Adrenal gland (tissue), 9 donors: ENCODE measurements at regions not wholly inside any gene's neighbourhood (a gene's known extent, or its start where the extent isn't known, plus 50 kb on each side); places are given as distances from the start of the nearest gene placed in this dataset.
"Not testable (repeated sequence)": the region's sequence is repeated elsewhere in the genome, so short reads cannot be mapped to it uniquely, and the experiment has no call there.

Experiments
- DNase-seq, 7 donors: peaks; one replicate each; pipeline ENCODE4 v3.0.0-alpha.2; 2019 to 2020
- H3K27ac ChIP-seq, 5 donors: fragments of 200-600 bp; sonication (generic) in 4 of 5; 1 replicate in 3 of 5; 2 replicates in 2 of 5; pipeline versions ENCODE4 v1.5.1 to v1.8.0; 2016 to 2020; ENCODE audit warnings: mild to moderate bottlenecking in 1 of 5
- H3K27me3 ChIP-seq: fragments of 200-600 bp; 2 replicates; pipeline ENCODE4 v1.8.0; 2021
- H3K36me3 ChIP-seq, 2 donors: fragments of 200-600 bp; replicated peaks in 1 of 2; 1 replicate in 1 of 2; 2 replicates in 1 of 2; pipeline versions ENCODE4 v1.5.1 to v1.8.0; 2018 to 2022
- H3K4me1 ChIP-seq, 2 donors: fragments of 200-600 bp; replicated peaks in 1 of 2; 1 replicate in 1 of 2; 2 replicates in 1 of 2; pipeline versions ENCODE4 v1.5.1 to v1.8.0; 2018 to 2021
- H3K4me3 ChIP-seq, 4 donors: fragments of 200-600 bp; sonication (generic) in 3 of 4; one replicate each; pipeline ENCODE4 v1.5.1; 2016 to 2018
- H3K9me3 ChIP-seq, 3 donors: fragments of 200-600 bp; sonication (generic) in 1 of 3; replicated peaks in 1 of 3; 1 replicate in 2 of 3; 2 replicates in 1 of 3; pipeline versions ENCODE4 v1.5.1 to v1.8.0; 2016 to 2021
- POLR2A ChIP-seq, 2 donors: fragments of 450-650 bp; IDR thresholded peaks; one replicate each; pipeline ENCODE4 v1.6.1; 2017; ENCODE audit warnings: antibody characterized with exemption in 2 of 2, mild to moderate bottlenecking in 2 of 2, moderate library complexity in 1 of 2
- WGBS, 4 donors: extraction: QIAGEN DNeasy Blood & Tissue Kit in 2 of 4; methylation state at CpG; one replicate each; pipeline versions ENCODE4 v1.1.5 to v1.1.7; 2013 to 2017; 5-methylcytosine and 5-hydroxymethylcytosine counted together
- intact Hi-C, 2 donors: fragments of 100-400 bp; cut with DNase I; formaldehyde crosslinking; loops; one replicate each; pipeline versions ENCODE4 v1.14.1 to v1.15.0; 2022 to 2023
- TF ChIP-seq, protein P1 (sequence below), 6 experiments: fragments of 450-650 bp in 4 of 6; fragments of 200-600 bp in 2 of 6; sonication (generic) in 1 of 6; IDR thresholded peaks; 1 replicate in 5 of 6; 2 replicates in 1 of 6; pipeline versions ENCODE4 v1.5.1 to v1.8.0; 2016 to 2021; ENCODE audit warnings: antibody characterized with exemption in 6 of 6, mild to moderate bottlenecking in 2 of 6, moderate library complexity in 1 of 6
- donor health status: healthy with polysubstance abuse.
- donor health status: Bipolar disorder and iron deficiency.
- donor health status: DM: yes; HTN: yes; CAD: no.
- donor health status: DM: no; HTN: no; CAD: no.
- donor health status: DM: no; HTN: no; CAD: no.

DNA sequence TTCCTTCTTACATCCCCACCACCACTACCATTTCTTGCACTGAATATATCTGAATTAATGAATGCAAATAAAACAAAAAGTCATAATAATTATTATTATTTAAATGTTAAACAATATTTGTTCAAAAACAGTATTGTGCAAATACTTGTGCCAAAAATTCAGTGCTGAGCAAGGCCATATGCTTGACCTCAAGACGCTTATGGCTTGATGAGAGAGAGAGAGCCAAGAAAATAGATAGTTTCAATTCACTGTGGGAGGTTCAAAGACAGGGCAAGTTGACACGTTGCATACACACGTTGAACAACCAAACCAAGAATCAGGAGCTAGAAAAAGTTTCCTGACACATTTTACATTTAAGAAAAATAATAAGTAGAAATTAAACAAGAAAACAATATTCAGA lies 1421.7 kb downstream of the KCNT2 start:
- DNase-seq: no peak
- no peaks in the 10 kb centered on the region for H3K9me3 ChIP-seq
- intact Hi-C loops: no loop called here
- no peaks in the 10 kb centered on the region for H3K4me1 ChIP-seq
- TF ChIP-seq POLR2A (IDR thresholded peaks at IDR 0.05): no peak
- TF ChIP-seq, protein P1, sequence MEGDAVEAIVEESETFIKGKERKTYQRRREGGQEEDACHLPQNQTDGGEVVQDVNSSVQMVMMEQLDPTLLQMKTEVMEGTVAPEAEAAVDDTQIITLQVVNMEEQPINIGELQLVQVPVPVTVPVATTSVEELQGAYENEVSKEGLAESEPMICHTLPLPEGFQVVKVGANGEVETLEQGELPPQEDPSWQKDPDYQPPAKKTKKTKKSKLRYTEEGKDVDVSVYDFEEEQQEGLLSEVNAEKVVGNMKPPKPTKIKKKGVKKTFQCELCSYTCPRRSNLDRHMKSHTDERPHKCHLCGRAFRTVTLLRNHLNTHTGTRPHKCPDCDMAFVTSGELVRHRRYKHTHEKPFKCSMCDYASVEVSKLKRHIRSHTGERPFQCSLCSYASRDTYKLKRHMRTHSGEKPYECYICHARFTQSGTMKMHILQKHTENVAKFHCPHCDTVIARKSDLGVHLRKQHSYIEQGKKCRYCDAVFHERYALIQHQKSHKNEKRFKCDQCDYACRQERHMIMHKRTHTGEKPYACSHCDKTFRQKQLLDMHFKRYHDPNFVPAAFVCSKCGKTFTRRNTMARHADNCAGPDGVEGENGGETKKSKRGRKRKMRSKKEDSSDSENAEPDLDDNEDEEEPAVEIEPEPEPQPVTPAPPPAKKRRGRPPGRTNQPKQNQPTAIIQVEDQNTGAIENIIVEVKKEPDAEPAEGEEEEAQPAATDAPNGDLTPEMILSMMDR (IDR thresholded peaks at IDR 0.05): no peak
- no peak overlapping the region for H3K4me3 ChIP-seq
- no peak overlapping the region for H3K27ac ChIP-seq
- no peaks in the 10 kb centered on the region for H3K36me3 ChIP-seq
- H3K27me3 ChIP-seq: no peaks in the 10 kb centered on the region
- 46 to 53% (median 47%) methylated on average over 3 of the region's 3 CpGs for WGBS, 4 donors

DNA sequence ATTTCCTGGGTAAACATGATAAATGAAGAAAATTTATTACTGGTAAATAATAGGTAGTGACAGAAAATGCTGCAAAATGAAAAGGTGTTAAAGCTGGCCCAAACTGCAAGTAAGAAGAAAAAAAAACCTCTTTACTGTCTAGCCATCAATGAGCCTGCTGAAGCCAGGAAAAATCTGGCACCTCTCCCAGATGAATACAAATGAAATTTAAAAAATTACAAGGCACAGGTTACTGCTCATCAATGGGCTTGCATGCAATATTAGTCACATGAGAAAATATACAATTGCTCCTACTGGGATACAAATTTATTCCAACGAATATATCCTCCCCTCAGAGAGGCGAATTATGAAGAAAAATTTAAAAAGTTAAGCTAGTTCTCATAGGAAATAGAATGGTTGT lies 1422.5 kb downstream of the KCNT2 start:
- no peak for DNase-seq
- H3K27me3 ChIP-seq: no peaks in the 10 kb centered on the region
- H3K9me3 ChIP-seq: no peaks in the 10 kb centered on the region
- H3K27ac ChIP-seq: no peak overlapping the region
- no peak overlapping the region for H3K4me3 ChIP-seq
- no peak for TF ChIP-seq POLR2A (IDR thresholded peaks at IDR 0.05)
- TF ChIP-seq, protein P1 (IDR thresholded peaks at IDR 0.05): no peak
- 41 to 55% (median 46%) methylated on average over 2 of the region's 2 CpGs for WGBS, 4 donors
- no peaks in the 10 kb centered on the region for H3K4me1 ChIP-seq
- H3K36me3 ChIP-seq: no peaks in the 10 kb centered on the region
- intact Hi-C loops: no loop called here

DNA sequence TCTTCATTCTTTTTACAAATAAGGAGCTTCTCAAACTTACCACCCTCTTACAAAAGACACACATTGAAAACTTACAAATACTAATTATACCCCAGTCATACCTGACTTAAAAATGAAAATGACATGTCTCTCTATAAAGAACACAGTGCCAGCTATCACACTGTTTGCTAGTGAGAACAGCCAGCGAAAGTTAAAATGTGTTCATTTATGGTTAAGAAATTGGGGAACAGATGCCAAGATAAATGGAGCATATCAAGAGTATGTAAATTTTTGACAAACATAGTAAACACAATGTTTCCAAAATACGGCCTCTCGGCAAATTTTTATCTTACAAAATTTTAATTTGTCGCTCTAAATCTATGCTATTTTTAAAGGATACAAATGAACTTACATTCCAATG lies 1422.9 kb downstream of the KCNT2 start:
- DNase-seq: no peak
- 72 to 82% (median 80%) methylated on average over 4 of the region's 4 CpGs for WGBS, 4 donors
- Histone ChIP-seq H3K4me1 (no peaks in the 10 kb centered on the region), H3K27ac (no peak overlapping the region), H3K36me3 (no peaks in the 10 kb centered on the region), H3K27me3 (no peaks in the 10 kb centered on the region), H3K9me3 (no peaks in the 10 kb centered on the region), H3K4me3 (no peak overlapping the region)
- no peak for TF ChIP-seq POLR2A (IDR thresholded peaks at IDR 0.05)
- TF ChIP-seq, protein P1 (IDR thresholded peaks at IDR 0.05): no peak
- intact Hi-C loops: no loop called here

DNA sequence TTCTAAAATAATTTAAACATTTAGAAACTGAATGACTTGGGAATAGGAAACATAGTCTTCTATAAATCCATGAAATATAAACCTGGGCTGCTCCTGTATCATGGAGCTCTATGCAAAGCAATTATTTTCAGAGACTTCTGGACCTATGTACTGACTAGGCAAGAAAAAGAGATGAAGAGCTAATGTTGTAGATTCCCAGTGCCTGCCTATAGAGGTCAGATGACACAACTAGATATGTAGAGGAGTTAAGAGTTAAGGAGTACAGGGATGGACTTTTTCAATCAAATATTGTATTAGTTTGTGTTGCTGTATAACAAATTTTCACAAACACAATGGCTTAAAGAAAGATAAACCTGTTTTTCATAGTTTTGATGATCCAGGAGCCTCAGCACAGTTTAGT lies 1434.5 kb downstream of the KCNT2 start:
- intact Hi-C loops: no loop called here
- H3K4me3 ChIP-seq: no peak overlapping the region
- no peak overlapping the region for H3K27ac ChIP-seq
- DNase-seq: no peak
- H3K4me1 ChIP-seq: no peaks in the 10 kb centered on the region
- H3K36me3 ChIP-seq: no peaks in the 10 kb centered on the region
- no peaks in the 10 kb centered on the region for H3K27me3 ChIP-seq
- no peaks in the 10 kb centered on the region for H3K9me3 ChIP-seq
- no peak for TF ChIP-seq POLR2A (IDR thresholded peaks at IDR 0.05)
- TF ChIP-seq, protein P1 (IDR thresholded peaks at IDR 0.05): no peak

DNA sequence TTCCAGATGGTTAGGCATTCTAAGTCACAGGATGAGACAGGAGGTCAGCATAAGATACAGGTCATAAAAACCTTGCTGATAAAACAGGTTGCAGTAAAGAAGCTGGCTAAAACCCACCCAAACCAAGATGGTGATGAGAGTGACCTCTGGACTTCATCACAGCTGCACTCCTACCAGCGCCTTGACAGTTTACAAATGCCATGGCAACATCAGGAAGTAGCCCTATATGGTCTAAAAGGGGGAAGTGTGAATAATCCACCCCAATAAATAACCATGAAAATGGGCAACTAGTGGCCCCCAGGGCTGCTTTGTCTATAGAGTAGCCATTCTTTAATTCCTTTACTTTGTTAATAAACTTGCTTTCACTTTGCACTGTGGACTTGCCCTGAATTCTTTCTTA lies 1448.4 kb downstream of the KCNT2 start:
- H3K4me3 ChIP-seq, intact Hi-C loops, DNase-seq, H3K4me1 ChIP-seq, H3K27ac ChIP-seq, H3K27me3 ChIP-seq, H3K36me3 ChIP-seq, H3K9me3 ChIP-seq: not testable (repeated sequence)
- 71 to 84% (median 79%) methylated on average over 1 of the region's 1 CpG for WGBS, 4 donors
